ENCODE measurements at regions not wholly inside any gene's neighbourhood (a gene's known extent, or its start where the extent isn't known, plus 50 kb on each side); places are given as distances from the start of the nearest gene placed in this dataset.

DNA sequence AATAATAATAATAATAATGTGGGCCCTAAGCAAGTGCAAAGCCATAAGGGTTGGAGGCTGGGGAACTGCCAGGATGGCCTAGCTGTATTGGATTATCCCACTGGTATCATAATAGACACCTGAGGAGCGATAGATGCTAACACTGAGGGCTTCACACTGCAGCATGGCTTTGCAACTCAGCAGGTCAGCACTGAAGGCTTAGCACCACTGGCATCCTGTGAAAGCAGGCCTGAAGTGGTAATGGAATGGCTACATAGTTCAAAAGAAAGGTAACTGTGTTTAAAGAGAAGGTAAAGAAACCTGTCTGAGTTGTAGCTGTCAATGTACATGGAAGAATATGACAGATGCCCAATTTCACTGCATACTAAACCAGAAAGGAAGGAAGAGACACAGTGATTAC, 359.0 kb downstream of the OSTF1 start:
- ChIA-PET CTCF (no interaction called here), POLR2A (no interaction called here)
- no peaks in the 10 kb centered on the region for H3K36me3 ChIP-seq (replicated peaks in 1 of 2; ENCODE audit: control insufficient read depth in 1 of 2, insufficient read depth in 2 of 2, low read length in 1 of 2)
- no peak overlapping the region for H3K27ac ChIP-seq (ENCODE audit: low read depth in 2 of 2, low read length in 1 of 2)
- WGBS (ENCODE audit: low lambda C conversion rate): 20% methylated on average over 1 of the region's 1 CpG
- H3K4me2 ChIP-seq: no peak overlapping the region
- DNase-seq: no peak
- H3F3A ChIP-seq (replicated peaks; ENCODE audit: insufficient read depth): no peaks in the 10 kb centered on the region
- no peaks in the 10 kb centered on the region for H3K9me3 ChIP-seq
- H3K4me3 ChIP-seq (ENCODE audit: low read depth in 2 of 2, low read length in 1 of 2): no peak overlapping the region
- no peaks in the 10 kb centered on the region for H3K9me2 ChIP-seq
- H4K20me1 ChIP-seq (ENCODE audit: insufficient read depth): no peaks in the 10 kb centered on the region
- no peaks in the 10 kb centered on the region for H3K27me3 ChIP-seq (ENCODE audit: insufficient read depth)
- TF ChIP-seq, protein P1, sequence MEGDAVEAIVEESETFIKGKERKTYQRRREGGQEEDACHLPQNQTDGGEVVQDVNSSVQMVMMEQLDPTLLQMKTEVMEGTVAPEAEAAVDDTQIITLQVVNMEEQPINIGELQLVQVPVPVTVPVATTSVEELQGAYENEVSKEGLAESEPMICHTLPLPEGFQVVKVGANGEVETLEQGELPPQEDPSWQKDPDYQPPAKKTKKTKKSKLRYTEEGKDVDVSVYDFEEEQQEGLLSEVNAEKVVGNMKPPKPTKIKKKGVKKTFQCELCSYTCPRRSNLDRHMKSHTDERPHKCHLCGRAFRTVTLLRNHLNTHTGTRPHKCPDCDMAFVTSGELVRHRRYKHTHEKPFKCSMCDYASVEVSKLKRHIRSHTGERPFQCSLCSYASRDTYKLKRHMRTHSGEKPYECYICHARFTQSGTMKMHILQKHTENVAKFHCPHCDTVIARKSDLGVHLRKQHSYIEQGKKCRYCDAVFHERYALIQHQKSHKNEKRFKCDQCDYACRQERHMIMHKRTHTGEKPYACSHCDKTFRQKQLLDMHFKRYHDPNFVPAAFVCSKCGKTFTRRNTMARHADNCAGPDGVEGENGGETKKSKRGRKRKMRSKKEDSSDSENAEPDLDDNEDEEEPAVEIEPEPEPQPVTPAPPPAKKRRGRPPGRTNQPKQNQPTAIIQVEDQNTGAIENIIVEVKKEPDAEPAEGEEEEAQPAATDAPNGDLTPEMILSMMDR (IDR thresholded peaks at IDR 0.05): no peak
- TF ChIP-seq, protein P2, sequence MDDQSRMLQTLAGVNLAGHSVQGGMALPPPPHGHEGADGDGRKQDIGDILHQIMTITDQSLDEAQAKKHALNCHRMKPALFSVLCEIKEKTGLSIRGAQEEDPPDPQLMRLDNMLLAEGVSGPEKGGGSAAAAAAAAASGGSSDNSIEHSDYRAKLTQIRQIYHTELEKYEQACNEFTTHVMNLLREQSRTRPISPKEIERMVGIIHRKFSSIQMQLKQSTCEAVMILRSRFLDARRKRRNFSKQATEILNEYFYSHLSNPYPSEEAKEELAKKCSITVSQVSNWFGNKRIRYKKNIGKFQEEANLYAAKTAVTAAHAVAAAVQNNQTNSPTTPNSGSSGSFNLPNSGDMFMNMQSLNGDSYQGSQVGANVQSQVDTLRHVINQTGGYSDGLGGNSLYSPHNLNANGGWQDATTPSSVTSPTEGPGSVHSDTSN (IDR thresholded peaks at IDR 0.05): no peak
- no peak for TF ChIP-seq FOXJ3 (CRISPR knock-in tag; IDR thresholded peaks at IDR 0.05)
- TF ChIP-seq, protein P3, sequence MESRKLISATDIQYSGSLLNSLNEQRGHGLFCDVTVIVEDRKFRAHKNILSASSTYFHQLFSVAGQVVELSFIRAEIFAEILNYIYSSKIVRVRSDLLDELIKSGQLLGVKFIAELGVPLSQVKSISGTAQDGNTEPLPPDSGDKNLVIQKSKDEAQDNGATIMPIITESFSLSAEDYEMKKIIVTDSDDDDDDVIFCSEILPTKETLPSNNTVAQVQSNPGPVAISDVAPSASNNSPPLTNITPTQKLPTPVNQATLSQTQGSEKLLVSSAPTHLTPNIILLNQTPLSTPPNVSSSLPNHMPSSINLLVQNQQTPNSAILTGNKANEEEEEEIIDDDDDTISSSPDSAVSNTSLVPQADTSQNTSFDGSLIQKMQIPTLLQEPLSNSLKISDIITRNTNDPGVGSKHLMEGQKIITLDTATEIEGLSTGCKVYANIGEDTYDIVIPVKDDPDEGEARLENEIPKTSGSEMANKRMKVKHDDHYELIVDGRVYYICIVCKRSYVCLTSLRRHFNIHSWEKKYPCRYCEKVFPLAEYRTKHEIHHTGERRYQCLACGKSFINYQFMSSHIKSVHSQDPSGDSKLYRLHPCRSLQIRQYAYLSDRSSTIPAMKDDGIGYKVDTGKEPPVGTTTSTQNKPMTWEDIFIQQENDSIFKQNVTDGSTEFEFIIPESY (IDR thresholded peaks at IDR 0.05; ENCODE audit: borderline replicate concordance, low read depth): no peak
- TF ChIP-seq GATA2 (CRISPR knock-in tag; IDR thresholded peaks at IDR 0.05): no peak
- TF ChIP-seq GABPA (IDR thresholded peaks at IDR 0.05; ENCODE audit: low read depth): no peak
- no peak for TF ChIP-seq TEAD4 (IDR thresholded peaks at IDR 0.05; ENCODE audit: borderline replicate concordance, insufficient read depth)
- no peak for TF ChIP-seq JUND (IDR thresholded peaks at IDR 0.05)
- TF ChIP-seq RXRA (IDR thresholded peaks at IDR 0.05; ENCODE audit: borderline replicate concordance, low read depth): no peak
- no peak for TF ChIP-seq YY1 (IDR thresholded peaks at IDR 0.05; ENCODE audit: low read depth)
- no peak for TF ChIP-seq NRF1 (IDR thresholded peaks at IDR 0.05; ENCODE audit: low read depth, low read length)
- no peaks in the 10 kb centered on the region for H3K4me1 ChIP-seq (ENCODE audit: control insufficient read depth in 1 of 2, insufficient read depth in 2 of 2, low read depth in 1 of 2, low read length in 1 of 2)
- no peaks in the 10 kb centered on the region for H3K79me2 ChIP-seq (ENCODE audit: insufficient read depth)
- H3K9ac ChIP-seq: no peak overlapping the region
- H2AFZ ChIP-seq (ENCODE audit: low read depth): no peak overlapping the region

DNA sequence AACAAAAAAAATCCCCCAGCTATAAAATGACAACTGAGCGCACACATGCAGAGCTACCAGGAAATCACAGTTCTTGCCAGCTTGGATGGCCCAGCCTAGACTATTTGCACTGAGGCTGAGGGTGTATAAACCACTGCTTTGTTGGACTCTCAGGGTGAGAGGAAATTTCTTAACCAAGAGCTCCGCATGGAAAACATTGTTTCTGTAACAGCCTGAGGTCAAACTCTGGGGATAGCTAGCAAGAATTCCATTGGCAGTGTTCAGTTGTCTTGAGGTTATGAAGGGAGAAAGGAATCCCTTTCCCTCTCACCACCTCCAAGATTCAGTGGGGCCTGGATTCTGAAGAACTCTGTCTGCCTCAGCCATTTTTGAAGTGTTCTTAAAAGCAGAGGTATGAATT, 360.0 kb downstream of the OSTF1 start:
- Histone ChIP-seq H2AFZ (ENCODE audit: low read depth) (no peak overlapping the region), H3K4me2 (no peak overlapping the region), H3K9me3 (no peaks in the 10 kb centered on the region), H3K79me2 (ENCODE audit: insufficient read depth) (no peaks in the 10 kb centered on the region), H3K27me3 (ENCODE audit: insufficient read depth) (no peaks in the 10 kb centered on the region), H3F3A (replicated peaks; ENCODE audit: insufficient read depth) (no peaks in the 10 kb centered on the region), H3K36me3 (replicated peaks in 1 of 2; ENCODE audit: control insufficient read depth in 1 of 2, insufficient read depth in 2 of 2, low read length in 1 of 2) (no peaks in the 10 kb centered on the region), H4K20me1 (ENCODE audit: insufficient read depth) (no peaks in the 10 kb centered on the region), H3K9me2 (no peaks in the 10 kb centered on the region), H3K9ac (no peak overlapping the region), H3K27ac (ENCODE audit: low read depth in 2 of 2, low read length in 1 of 2) (no peak overlapping the region), H3K4me3 (ENCODE audit: low read depth in 2 of 2, low read length in 1 of 2) (no peak overlapping the region), H3K4me1 (ENCODE audit: control insufficient read depth in 1 of 2, insufficient read depth in 2 of 2, low read depth in 1 of 2, low read length in 1 of 2) (no peaks in the 10 kb centered on the region)
- 27% methylated on average over 2 of the region's 2 CpGs for WGBS (ENCODE audit: low lambda C conversion rate)
- ChIA-PET CTCF (no interaction called here), POLR2A (no interaction called here)
- DNase-seq: no peak
- TF ChIP-seq, protein P4, sequence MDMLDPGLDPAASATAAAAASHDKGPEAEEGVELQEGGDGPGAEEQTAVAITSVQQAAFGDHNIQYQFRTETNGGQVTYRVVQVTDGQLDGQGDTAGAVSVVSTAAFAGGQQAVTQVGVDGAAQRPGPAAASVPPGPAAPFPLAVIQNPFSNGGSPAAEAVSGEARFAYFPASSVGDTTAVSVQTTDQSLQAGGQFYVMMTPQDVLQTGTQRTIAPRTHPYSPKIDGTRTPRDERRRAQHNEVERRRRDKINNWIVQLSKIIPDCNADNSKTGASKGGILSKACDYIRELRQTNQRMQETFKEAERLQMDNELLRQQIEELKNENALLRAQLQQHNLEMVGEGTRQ (IDR thresholded peaks at IDR 0.05; ENCODE audit: borderline replicate concordance, low read depth, low read length): no peak
- no peak for TF ChIP-seq GATA2 (CRISPR knock-in tag; IDR thresholded peaks at IDR 0.05)
- TF ChIP-seq TEAD4 (IDR thresholded peaks at IDR 0.05; ENCODE audit: borderline replicate concordance, insufficient read depth): no peak
- TF ChIP-seq, protein P5, sequence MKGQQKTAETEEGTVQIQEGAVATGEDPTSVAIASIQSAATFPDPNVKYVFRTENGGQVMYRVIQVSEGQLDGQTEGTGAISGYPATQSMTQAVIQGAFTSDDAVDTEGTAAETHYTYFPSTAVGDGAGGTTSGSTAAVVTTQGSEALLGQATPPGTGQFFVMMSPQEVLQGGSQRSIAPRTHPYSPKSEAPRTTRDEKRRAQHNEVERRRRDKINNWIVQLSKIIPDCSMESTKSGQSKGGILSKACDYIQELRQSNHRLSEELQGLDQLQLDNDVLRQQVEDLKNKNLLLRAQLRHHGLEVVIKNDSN (IDR thresholded peaks at IDR 0.05; ENCODE audit: borderline replicate concordance, low read depth): no peak
- TF ChIP-seq, protein P3 (IDR thresholded peaks at IDR 0.05; ENCODE audit: borderline replicate concordance, low read depth): no peak
- TF ChIP-seq FOXJ3 (CRISPR knock-in tag; IDR thresholded peaks at IDR 0.05): no peak
- TF ChIP-seq RXRA (IDR thresholded peaks at IDR 0.05; ENCODE audit: borderline replicate concordance, low read depth): no peak
- TF ChIP-seq JUND (IDR thresholded peaks at IDR 0.05): no peak
- TF ChIP-seq, protein P6, sequence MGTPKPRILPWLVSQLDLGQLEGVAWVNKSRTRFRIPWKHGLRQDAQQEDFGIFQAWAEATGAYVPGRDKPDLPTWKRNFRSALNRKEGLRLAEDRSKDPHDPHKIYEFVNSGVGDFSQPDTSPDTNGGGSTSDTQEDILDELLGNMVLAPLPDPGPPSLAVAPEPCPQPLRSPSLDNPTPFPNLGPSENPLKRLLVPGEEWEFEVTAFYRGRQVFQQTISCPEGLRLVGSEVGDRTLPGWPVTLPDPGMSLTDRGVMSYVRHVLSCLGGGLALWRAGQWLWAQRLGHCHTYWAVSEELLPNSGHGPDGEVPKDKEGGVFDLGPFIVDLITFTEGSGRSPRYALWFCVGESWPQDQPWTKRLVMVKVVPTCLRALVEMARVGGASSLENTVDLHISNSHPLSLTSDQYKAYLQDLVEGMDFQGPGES (IDR thresholded peaks at IDR 0.05; ENCODE audit: low read depth, low read length): no peak
- no peak for TF ChIP-seq GABPA (IDR thresholded peaks at IDR 0.05; ENCODE audit: low read depth)
- TF ChIP-seq POLR2AphosphoS5 (IDR thresholded peaks at IDR 0.05; ENCODE audit: low read depth, low read length): no peak
- TF ChIP-seq, protein P7, sequence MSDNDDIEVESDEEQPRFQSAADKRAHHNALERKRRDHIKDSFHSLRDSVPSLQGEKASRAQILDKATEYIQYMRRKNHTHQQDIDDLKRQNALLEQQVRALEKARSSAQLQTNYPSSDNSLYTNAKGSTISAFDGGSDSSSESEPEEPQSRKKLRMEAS (IDR thresholded peaks at IDR 0.05; ENCODE audit: low read depth): no peak
- TF ChIP-seq NRF1 (IDR thresholded peaks at IDR 0.05; ENCODE audit: low read depth, low read length): no peak
- no peak for TF ChIP-seq TCF12 (IDR thresholded peaks at IDR 0.05)
